ENCODE measurements at regions not wholly inside any gene's neighbourhood (a gene's known extent, or its start where the extent isn't known, plus 50 kb on each side); places are given as distances from the start of the nearest gene placed in this dataset.

GRCh38 chr2:36277146-36277808 is 78.3 kb upstream of the CRIM1 start:
- no peak for TF ChIP-seq GABPA (IDR thresholded peaks at IDR 0.05; ENCODE audit: low read depth)
- no peak for TF ChIP-seq POLR2AphosphoS5 (IDR thresholded peaks at IDR 0.05; ENCODE audit: low read depth)
- no peak for TF ChIP-seq REST (IDR thresholded peaks at IDR 0.05; ENCODE audit: insufficient replicate concordance, low read depth)
- no peak for TF ChIP-seq SPI1 (IDR thresholded peaks at IDR 0.05; ENCODE audit: borderline replicate concordance, low read depth)
- no peak for TF ChIP-seq CTCF (IDR thresholded peaks at IDR 0.05; ENCODE audit: insufficient read depth, low read length)
- no peaks in the 10 kb centered on the region for H3K27me3 ChIP-seq (ENCODE audit: insufficient read depth, poor library complexity, severe bottlenecking)
- H3K4me3 ChIP-seq (replicated peaks; ENCODE audit: insufficient read depth, low read length): no peak overlapping the region
- DNase-seq (ENCODE audit: low read depth in 1 of 2, low spot score in 1 of 2): no peak
- H3K27ac ChIP-seq (replicated peaks): no peak overlapping the region

GRCh38 chr2:36271266-36271665 is 84.3 kb upstream of the CRIM1 start:
- H3K27me3 ChIP-seq (ENCODE audit: insufficient read depth, poor library complexity, severe bottlenecking): no peaks in the 10 kb centered on the region
- no peak overlapping the region for H3K4me3 ChIP-seq (replicated peaks; ENCODE audit: insufficient read depth, low read length)
- TF ChIP-seq REST (IDR thresholded peaks at IDR 0.05; ENCODE audit: insufficient replicate concordance, low read depth) (no peak), POLR2AphosphoS5 (IDR thresholded peaks at IDR 0.05; ENCODE audit: low read depth) (no peak), GABPA (IDR thresholded peaks at IDR 0.05; ENCODE audit: low read depth) (no peak), CTCF (IDR thresholded peaks at IDR 0.05; ENCODE audit: insufficient read depth, low read length) (no peak), SPI1 (IDR thresholded peaks at IDR 0.05; ENCODE audit: borderline replicate concordance, low read depth) (no peak)
- H3K27ac ChIP-seq (replicated peaks): no peak overlapping the region
- DNase-seq (ENCODE audit: low read depth in 1 of 2, low spot score in 1 of 2): no peak

- H3K4me3 ChIP-seq (replicated peaks; ENCODE audit: insufficient read depth, low read length): no peak overlapping the region
- TF ChIP-seq REST (IDR thresholded peaks at IDR 0.05; ENCODE audit: insufficient replicate concordance, low read depth) (no peak), CTCF (IDR thresholded peaks at IDR 0.05; ENCODE audit: insufficient read depth, low read length) (no peak)
- DNase-seq (ENCODE audit: low read depth in 1 of 2, low spot score in 1 of 2): no peak
- no peaks in the 10 kb centered on the region for H3K27me3 ChIP-seq (ENCODE audit: insufficient read depth, poor library complexity, severe bottlenecking)
- H3K27ac ChIP-seq (replicated peaks): no peak overlapping the region
Measured at GRCh38 chr2:36270758-36271157, 84.8 kb upstream of the CRIM1 start.

All from HL-60 (cell line).